Uterus (tissue), 3 donors: ENCODE measurements at regions not wholly inside any gene's neighbourhood (a gene's known extent, or its start where the extent isn't known, plus 50 kb on each side); places are given as distances from the start of the nearest gene placed in this dataset.

Experiments
- DNase-seq, 2 donors: peaks; one replicate each; pipeline ENCODE4 v3.0.0-alpha.2; 2019 to 2020
- H3K27ac ChIP-seq, 2 donors: fragments of 200-600 bp; sonication (generic); 1 replicate in 1 of 2; 2 replicates in 1 of 2; pipeline ENCODE4 v1.5.1; 2016 to 2018
- H3K27me3 ChIP-seq, 2 donors: fragments of 200-600 bp; sonication (generic); one replicate each; pipeline ENCODE4 v1.5.1; 2018 to 2019; ENCODE audit warnings: control low read depth in 1 of 2
- H3K36me3 ChIP-seq, 2 donors: fragments of 200-600 bp; sonication (generic); one replicate each; pipeline ENCODE4 v1.5.1; 2019; ENCODE audit warnings: control low read depth in 1 of 2
- H3K4me1 ChIP-seq, 2 donors: fragments of 200-600 bp; sonication (generic); one replicate each; pipeline ENCODE4 v1.5.1; 2018 to 2019; ENCODE audit warnings: control low read depth in 1 of 2
- H3K4me3 ChIP-seq, 2 donors: fragments of 200-600 bp; sonication (generic); 1 replicate in 1 of 2; 2 replicates in 1 of 2; pipeline ENCODE4 v1.5.1; 2018 to 2019; ENCODE audit warnings: mild to moderate bottlenecking in 1 of 2
- H3K9me3 ChIP-seq, 2 donors: fragments of 200-600 bp; sonication (generic); one replicate each; pipeline ENCODE4 v1.5.1; 2019; ENCODE audit warnings: control low read depth in 1 of 2
- CTCF ChIP-seq, 4 experiments: fragments of 200-600 bp in 2 of 4; fragments of 450-650 bp in 2 of 4; sonication (generic) in 2 of 4; IDR thresholded peaks; one replicate each; pipeline ENCODE4 v1.5.1; 2016 to 2019; ENCODE audit warnings: antibody characterized with exemption in 4 of 4, mild to moderate bottlenecking in 2 of 4, moderate library complexity in 1 of 4
- POLR2A ChIP-seq, 2 donors: fragments of 450-650 bp; IDR thresholded peaks; one replicate each; pipeline ENCODE4 v1.6.1; 2016; ENCODE audit warnings: antibody characterized with exemption in 2 of 2, mild to moderate bottlenecking in 1 of 2, moderate library complexity in 1 of 2
- intact Hi-C: fragments of 100-400 bp; cut with DNase I; formaldehyde crosslinking; loops from one replicate; pipeline ENCODE4 v1.15.1; 2023; ENCODE audit warnings: low total_unique reads
- donor health status: DM: yes; HTN: yes; CAD: no.

GRCh38 chr5:58353992-58354391 is 105.9 kb downstream of the PLK2 start:
- TF ChIP-seq CTCF (IDR thresholded peaks at IDR 0.05) (no peak), POLR2A (IDR thresholded peaks at IDR 0.05) (no peak)
- H3K4me1 ChIP-seq, result no peaks in the 10 kb centered on the region
- no peaks in the 10 kb centered on the region for H3K9me3 ChIP-seq
- DNase-seq, result no peak
- H3K4me3 ChIP-seq, result no peak overlapping the region
- H3K27ac ChIP-seq, result no peak overlapping the region
- H3K27me3 ChIP-seq, result no peaks in the 10 kb centered on the region
- H3K36me3 ChIP-seq, result no peaks in the 10 kb centered on the region
- intact Hi-C loops, result no loop called here

- Histone ChIP-seq H3K4me3 (no peak overlapping the region), H3K27me3 (no peaks in the 10 kb centered on the region), H3K4me1 (no peaks in the 10 kb centered on the region), H3K36me3 (no peaks in the 10 kb centered on the region), H3K27ac (no peak overlapping the region), H3K9me3 (no peaks in the 10 kb centered on the region)
- TF ChIP-seq POLR2A (IDR thresholded peaks at IDR 0.05) (no peak), CTCF (IDR thresholded peaks at IDR 0.05) (no peak)
- no peak for DNase-seq
- intact Hi-C loops, result no loop called here
Measured at GRCh38 chr5:58351190-58351589, 108.7 kb downstream of the PLK2 start.

GRCh38 chr5:58348996-58349728 is 110.7 kb downstream of the PLK2 start:
- Histone ChIP-seq H3K36me3 (no peaks in the 10 kb centered on the region), H3K27me3 (no peaks in the 10 kb centered on the region), H3K4me1 (no peaks in the 10 kb centered on the region), H3K9me3 (no peaks in the 10 kb centered on the region), H3K27ac (no peak overlapping the region), H3K4me3 (no peak overlapping the region)
- no peak for DNase-seq
- intact Hi-C loops, result no loop called here
- TF ChIP-seq POLR2A (IDR thresholded peaks at IDR 0.05), result no peak
- TF ChIP-seq CTCF (IDR thresholded peaks at IDR 0.05), result no peak

- H3K36me3 ChIP-seq, result no peaks in the 10 kb centered on the region
Measured at GRCh38 chr5:58346041-58346440, 113.8 kb downstream of the PLK2 start.

More at GRCh38 chr5:58346041-58346440, 113.8 kb downstream of the PLK2 start:
- Histone ChIP-seq H3K27ac (no peak overlapping the region), H3K9me3 (no peaks in the 10 kb centered on the region), H3K27me3 (no peaks in the 10 kb centered on the region), H3K4me3 (no peak overlapping the region), H3K4me1 (no peaks in the 10 kb centered on the region)
- TF ChIP-seq CTCF (IDR thresholded peaks at IDR 0.05), result no peak
- no peak for TF ChIP-seq POLR2A (IDR thresholded peaks at IDR 0.05)
- no peak for DNase-seq
- intact Hi-C loops, result no loop called here
